GM21717 (cell line): ENCODE measurements at regions not wholly inside any gene's neighbourhood (a gene's known extent, or its start where the extent isn't known, plus 50 kb on each side); places are given as distances from the start of the nearest gene placed in this dataset.

ENCODE experiments used
- ATAC-seq: cut with Tn5 transposase; IDR thresholded peaks from one replicate; pipeline ENCODE4 v1.9.1; 2021; ENCODE audit warnings: mild to moderate bottlenecking, moderate library complexity; ENCODE audit not compliant: unreplicated experiment

DNA sequence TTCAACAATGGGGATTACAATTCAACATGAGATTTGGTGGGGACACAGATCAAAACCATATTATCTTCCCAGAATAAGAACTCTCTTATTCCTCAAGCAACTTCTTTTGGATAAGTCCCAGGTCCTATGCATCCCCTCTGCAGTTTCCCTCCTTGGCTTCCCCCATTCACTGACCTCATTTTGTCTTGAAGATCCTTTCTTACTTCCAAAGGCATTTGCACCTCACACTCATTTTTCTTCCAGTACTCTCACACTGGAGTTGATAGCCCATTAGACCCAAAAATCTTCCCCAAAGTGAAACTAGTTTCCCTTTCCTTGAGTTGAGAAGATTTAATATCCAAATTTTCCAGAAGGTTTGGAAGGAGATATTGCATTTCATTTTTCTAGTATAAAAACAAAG is 178.0 kb upstream of the DAPK1 start:
- ATAC-seq = no peak

- no peak for ATAC-seq
These were observed 177.4 kb upstream of the DAPK1 start for GRCh38 chr9:87320146-87320884.

- ATAC-seq = no peak
These were observed 174.6 kb upstream of the DAPK1 start for GRCh38 chr9:87322840-87323635.

- ATAC-seq = no peak
These were observed 173.7 kb upstream of the DAPK1 start for GRCh38 chr9:87323928-87324327.

- no peak for ATAC-seq
These were observed 173.0 kb upstream of the DAPK1 start for GRCh38 chr9:87324613-87325194.

DNA sequence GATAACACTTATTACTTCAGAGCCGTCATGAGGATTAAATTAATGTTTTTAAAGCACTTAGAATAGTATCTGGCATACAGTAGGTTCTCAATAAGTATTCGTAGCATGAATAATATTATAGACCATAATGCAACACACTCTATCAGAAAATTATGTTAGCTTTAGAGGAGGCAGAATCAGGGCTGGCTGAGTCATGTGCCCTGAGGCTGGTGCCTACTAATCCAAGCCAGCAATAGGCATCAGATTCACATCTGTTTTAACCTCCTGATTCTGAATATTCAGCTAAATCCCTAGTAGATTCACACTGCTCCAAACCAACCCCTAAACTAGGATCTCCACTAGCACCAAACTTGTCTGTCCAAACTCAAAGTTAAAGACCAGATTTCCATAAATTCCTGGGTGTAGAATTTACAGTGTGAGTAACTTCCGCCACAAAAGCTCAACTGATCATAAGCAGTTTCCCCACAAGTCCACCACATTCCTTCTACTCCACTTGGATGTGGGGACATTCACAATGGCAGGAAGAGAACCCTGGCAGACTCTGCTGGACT is 170.0 kb upstream of the DAPK1 start:
- no peak for ATAC-seq

DNA sequence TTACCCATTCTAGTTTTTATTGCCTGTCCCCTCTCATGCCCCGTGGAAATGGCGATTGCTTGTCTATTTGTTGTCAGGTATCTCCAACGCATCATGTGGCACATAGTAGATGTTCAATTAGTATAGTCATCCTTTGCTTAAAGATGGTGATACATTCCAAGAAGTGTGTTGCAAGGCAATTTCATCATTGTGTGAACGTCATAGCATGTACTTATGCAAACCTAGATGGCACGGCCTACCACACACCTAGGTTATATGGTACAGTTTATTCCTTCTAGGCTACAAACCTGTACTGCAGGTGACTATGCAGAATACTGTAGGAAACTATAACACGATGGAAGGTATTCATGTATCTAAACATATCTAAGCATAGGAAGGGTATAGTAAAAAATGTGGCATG is 163.9 kb upstream of the DAPK1 start:
- ATAC-seq = no peak

GRCh38 chr9:87334366-87334765 is 163.3 kb upstream of the DAPK1 start:
- ATAC-seq = no peak

DNA sequence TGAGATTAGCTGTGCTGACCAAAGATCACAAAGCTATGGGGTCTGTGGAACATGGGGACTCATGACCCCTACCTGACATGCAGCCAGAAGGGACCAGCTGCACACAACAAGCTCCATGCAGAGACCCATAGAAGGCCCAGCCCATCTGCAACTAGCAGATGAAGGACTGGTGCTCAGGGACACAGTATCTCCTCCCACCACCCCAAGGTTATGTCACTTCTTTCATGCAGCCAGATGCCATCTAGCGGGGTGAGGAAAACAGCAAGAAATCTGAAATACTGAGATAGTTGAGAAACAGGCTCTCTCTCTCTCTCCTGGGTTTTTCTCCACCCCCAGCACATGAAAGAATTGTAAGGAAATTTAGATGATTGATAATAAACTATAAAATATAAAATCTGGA is 161.3 kb upstream of the DAPK1 start:
- ATAC-seq = no peak

GRCh38 chr9:87336914-87337333 is 160.7 kb upstream of the DAPK1 start:
- no peak for ATAC-seq

DNA sequence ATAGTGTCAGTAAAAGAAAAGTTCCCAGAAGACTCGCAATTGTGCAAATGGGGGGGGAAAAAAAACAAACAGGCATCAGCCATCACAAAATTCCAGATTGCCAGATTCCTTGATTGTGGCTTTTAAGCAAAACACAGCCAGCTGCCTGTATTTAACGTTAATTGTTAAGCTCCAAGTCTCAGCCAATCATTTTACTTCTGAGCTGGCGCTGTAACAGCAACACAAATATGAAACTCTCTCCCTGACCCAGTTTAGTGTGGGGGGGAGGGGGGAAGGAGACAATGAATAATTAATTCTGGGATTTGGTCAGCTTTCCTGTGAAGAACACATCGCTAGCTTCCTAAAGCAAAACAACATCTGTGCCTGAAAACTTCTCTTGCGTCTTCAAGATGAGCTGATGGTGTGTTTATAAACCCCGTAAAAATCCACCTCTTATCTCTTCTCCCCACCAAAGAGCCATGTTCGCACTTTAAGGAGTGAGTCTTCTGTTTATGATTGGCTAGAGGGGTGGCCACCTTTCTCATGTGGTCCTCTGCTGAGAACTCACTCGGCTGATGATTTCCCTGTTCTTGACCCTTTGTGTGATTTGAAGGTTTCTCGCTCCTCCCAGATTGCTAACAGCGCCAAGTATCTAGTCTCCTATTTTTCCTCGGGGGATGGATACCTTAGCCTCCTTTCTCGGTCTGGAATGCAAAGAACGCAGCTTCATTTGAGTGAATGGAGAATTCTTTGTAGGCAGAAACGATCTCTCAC is 160.2 kb upstream of the DAPK1 start:
- no peak for ATAC-seq

DNA sequence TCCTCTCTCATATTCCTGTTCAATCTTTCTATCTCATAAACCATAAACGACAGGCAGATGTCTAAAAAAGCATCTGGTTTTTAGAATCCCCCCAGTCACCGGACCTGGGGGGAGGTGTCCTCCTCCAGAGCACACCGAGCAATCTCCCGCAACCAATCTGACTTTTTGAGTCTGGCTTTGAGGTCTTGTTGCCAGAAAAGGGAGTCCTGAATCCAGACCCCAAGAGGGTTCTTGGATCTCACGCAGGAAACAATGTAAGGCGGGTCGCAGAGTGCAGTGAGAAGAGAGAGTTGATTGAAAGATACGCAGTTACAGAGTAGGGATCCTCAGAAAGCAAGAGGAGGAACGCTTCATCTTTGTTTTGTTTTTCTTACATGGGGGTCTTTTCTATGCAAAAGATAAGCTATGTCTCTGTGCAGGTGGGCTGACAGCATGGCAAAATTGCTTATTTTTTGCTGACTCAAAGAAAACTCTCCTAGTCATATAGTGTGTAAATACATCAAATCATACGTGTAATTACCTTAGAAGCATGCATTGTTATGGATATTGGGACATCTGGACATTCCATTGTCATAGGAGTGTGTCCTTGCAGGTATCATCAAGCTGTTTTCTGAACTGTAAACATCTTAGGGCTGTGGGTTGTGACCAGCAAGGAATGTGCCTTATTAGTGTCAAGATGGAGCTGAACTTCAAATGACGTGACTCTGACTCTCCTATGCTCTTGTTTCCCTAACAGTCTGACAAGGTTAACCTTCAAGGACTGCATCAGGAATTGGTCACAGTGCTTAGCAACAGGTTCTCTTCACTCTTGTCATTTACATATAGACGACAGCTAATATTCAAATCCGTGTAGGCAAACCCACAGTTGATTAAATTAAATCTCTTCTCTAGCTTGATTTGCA is 159.3 kb upstream of the DAPK1 start:
- ATAC-seq = no peak

- no peak for ATAC-seq
These were observed 157.3 kb upstream of the DAPK1 start for GRCh38 chr9:87340391-87340790.

GRCh38 chr9:87342743-87343142 is 154.9 kb upstream of the DAPK1 start:
- no peak for ATAC-seq

GRCh38 chr9:87343816-87344430 is 153.7 kb upstream of the DAPK1 start:
- ATAC-seq = no peak

GRCh38 chr9:87346061-87346665 is 151.5 kb upstream of the DAPK1 start:
- no peak for ATAC-seq

DNA sequence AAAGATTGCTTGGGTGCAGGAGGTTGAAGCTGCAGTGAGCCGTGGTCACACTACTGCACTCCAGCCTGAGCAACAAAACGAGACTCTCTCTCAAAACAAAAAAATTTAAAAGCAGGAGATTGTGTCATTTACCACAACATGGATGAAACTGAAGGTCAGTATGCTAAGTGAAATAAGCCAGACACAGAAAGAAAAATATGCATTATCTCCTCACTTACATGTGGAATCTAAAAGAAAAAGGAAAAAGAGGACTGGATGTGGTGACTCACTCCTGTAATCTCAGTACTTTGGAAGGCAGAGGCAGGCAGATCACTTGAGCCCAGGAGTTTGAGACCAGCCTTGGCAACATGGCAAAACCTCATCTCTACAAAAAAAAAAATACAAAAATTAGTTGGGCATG is 146.8 kb upstream of the DAPK1 start:
- no peak for ATAC-seq

DNA sequence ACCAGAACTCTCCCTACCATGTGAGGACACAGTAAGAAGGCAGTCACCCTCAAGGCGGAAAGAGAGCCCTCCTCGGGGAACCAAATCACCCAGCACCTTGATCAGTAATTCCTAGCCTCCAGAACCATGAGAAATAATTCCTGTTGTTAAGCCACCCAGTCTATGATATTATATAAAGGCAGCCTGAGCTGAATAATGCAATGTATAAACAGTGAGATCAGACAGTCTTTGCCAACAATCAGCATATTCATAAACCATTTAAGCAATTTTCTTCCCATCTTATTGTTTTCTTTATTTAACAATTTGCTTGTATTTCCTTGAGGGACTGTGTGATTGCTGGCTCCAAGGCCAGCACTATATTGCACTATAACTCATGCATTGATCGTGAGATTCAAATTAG is 144.4 kb upstream of the DAPK1 start:
- no peak for ATAC-seq

DNA sequence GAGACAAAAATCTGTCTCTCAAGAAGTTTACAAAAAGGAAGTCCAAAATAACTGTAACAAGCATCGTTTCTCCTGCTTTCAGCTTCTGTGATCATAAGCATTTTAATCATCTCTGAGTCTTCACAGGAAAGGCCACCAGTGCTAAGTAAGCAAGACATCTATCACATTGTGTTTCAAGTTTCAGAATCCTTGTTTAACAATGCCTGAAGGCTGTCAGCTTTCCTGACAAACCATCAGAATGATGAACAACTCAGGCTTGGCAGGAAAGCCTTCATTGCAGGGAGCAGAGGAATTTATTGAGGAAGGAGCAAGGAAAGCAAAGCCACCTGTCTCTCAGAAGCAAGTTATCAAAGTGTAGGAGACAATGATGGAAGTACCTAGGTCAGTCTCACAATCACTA is 143.5 kb upstream of the DAPK1 start:
- no peak for ATAC-seq
